Right renal pelvis (tissue), 4 donors: ENCODE measurements at regions not wholly inside any gene's neighbourhood (a gene's known extent, or its start where the extent isn't known, plus 50 kb on each side); places are given as distances from the start of the nearest gene placed in this dataset.

Experiments
- DNase-seq, 4 donors: peaks; one replicate each; pipeline ENCODE4 v3.0.0-alpha.2; 2013; ENCODE audit warnings: low read depth in 4 of 4, low spot score in 3 of 4, missing footprints in 1 of 4

GRCh38 chr12:85504164-85504563 is 224.1 kb downstream of the ALX1 start:
- no peak for DNase-seq

GRCh38 chr12:85504624-85505023 is 224.6 kb downstream of the ALX1 start:
- no peak for DNase-seq

GRCh38 chr12:85507456-85507855 is 227.4 kb downstream of the ALX1 start:
- DNase-seq = no peak

DNA sequence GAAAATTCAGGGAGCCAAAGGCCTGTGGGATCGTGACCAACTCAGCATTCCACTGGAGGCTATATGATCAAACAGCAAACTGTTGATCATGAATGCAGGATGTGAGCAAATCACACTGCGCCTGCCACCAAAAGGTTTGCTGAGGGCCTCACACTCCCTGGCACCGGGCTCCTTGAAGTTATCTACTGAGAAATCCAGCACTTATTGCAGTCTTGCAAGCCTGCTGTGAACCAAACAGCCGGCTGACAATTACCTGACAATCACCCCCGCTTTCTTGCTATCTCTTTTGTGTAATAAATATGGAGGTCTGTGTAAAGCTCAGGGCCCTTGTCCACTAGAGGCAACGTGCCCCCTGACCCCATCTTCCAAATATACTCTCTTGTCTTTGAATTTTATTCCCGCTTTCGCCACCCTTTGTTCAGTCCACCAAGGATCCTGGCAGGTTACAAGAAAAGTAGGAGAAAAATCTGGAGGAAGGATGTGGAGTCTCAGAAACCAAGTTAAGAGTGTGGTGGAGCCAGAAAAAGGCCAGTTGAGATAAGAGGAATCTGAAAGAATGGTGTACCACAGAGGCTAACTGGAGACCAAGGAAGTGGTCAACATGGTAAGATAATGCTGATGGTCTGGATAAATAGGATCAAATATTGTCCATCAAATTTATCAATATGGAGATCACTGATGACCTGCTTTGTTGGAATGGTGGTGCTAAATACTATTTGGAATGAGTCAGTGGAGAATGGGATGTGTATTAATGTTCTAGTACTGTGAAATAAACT is 229.2 kb downstream of the ALX1 start:
- no peak for DNase-seq

DNA sequence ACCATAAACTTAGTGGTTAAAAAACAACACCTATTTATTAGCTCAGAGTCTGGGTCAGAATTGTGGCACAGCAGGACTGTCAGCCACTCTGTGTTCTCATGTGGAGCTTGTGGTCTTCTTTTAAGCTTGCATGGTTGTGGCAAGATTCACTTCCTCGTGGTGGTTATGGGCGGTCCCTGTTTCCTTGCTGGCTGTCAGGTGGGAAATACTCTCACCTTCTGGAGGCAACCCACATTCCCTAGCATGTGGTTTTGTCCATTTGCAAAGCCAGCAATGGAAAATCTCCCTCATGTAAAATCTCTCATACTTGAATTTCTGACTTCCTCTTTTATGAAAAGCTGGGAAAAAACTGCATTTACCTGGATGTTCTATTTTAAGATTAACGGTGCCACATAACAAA is 229.8 kb downstream of the ALX1 start:
- no peak for DNase-seq

GRCh38 chr12:85516039-85516438 is 236.0 kb downstream of the ALX1 start:
- DNase-seq = no peak

DNA sequence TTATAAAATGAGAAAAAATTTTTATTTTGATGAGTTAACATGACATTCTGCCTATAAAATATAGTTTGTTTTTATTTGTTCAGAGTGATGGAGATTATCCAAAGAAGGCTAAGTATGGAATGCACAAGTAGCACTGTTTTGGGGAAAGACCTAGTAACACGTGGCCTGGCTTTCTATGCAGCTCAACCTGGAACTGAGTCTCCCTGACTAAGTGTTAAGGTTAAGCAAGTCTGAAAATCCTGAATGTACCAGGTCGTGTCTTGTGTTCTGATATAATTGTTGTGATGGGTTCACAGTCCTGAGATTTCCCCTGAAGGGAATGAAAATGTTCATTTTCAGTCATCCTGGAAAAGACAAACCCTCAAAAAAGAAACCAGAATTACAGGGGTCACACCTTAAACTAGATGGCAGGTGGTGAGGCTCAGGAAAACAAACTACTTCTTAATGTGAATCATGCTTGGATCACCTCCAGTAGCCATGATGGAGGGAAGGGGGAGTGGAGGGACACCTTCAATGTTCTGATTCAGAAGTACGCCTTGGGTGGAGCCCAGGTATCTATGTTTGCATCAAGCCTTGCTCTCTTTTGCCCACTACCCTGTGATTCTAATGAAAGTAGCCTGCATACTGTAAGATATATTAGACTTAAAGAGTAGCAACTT is 236.8 kb downstream of the ALX1 start:
- no peak for DNase-seq

DNA sequence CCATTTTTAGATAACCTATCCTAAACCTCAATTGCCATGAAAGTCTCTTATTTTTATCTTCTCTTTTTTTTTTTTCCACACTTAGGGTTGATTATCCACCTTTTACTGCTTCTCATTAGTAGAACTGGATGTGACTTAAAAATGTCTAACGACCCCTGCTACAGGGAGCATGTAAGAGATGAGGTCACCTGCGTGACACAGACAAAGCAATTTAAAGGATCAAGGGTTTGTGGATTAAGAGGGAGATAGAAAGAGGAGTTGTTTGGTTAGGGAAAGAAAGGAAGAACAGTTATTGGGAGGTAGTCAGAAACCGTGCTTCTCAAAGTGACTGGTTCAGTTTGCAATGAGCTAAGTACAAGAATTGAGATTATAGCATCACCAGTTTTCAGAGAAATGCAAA is 239.1 kb downstream of the ALX1 start:
- no peak for DNase-seq

GRCh38 chr12:85523197-85523596 is 243.2 kb downstream of the ALX1 start:
- no peak for DNase-seq

DNA sequence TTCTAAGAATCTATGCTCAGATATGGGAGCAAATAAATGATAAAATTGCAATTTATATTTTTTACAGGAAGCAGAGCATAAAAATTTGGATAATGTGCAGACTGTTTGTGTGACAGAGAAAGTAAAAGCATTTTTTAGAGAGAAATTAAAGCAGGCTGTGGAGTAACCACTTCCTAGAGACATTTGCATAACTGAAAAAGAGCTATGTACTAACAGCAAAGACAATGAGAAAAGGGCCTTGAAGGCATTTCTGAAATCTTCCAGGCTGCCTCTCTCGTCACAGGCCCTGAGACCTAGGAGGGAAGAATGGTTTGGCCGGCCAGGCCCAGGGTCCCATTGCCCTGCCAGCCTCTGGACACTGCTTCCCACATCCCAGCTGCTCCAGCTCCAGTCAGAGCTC is 247.2 kb downstream of the ALX1 start:
- no peak for DNase-seq

DNA sequence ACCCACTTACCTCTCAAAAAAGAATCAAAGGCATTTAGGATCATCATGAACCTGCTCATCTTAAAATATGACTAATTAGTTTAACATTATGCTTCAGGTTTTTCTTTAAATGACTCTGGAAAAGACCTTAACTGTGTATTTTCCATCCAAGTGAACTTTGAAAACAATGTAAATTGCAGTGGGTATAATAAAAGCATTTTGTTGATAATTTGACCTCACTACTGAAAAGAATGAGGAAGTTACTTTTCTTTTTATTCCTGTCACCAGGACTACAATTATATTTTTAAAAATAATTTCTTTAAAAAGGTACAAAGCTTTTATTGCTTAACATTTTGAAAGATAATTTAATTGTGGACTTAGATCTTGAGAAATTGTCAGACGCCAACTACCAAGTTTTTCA is 249.9 kb downstream of the ALX1 start:
- no peak for DNase-seq

- no peak for DNase-seq
These were observed 250.4 kb downstream of the ALX1 start for GRCh38 chr12:85530456-85530855.

- DNase-seq = no peak
These were observed 251.3 kb downstream of the ALX1 start for GRCh38 chr12:85531341-85531740.

GRCh38 chr12:85549640-85550039 is 269.6 kb downstream of the ALX1 start:
- DNase-seq = no peak

DNA sequence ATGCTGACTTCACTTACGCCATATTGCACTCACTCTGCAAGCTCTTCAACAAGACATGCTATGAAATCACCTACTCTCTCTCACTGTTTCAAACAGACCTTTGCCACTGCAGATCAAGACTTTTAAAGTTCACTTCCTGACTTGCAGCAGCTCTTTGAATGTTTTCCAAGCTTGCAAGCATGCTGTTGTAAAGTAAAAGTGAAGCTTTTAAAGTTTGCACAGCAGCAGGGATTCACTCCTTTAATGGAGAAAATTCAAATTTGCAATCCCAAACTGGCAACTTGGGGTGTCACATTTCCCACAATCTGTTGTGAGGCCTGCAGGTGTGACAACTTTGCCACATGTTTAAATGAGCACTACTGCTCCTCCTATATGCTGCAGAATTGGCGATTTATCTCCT is 270.9 kb downstream of the ALX1 start:
- DNase-seq = no peak

DNA sequence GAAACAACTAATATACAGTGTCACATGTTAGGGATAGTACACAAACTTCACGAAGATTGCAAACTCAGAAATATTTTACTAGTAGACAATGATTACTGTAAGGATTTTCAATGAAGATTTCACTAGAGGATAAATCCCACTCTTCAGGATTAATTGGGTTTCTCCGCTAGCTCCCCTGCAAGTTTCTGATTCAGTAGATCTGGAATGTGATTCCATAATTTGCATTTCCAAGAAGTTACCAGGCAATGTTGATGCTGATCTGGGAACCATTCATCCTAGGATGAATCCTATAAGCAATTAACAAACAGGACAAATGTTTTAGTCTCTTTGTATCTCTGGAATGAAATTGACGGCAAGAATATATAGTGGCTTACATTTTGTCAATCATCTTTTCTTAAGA is 272.4 kb downstream of the ALX1 start:
- DNase-seq = no peak

GRCh38 chr12:85557850-85558249 is 277.8 kb downstream of the ALX1 start:
- DNase-seq = no peak

DNA sequence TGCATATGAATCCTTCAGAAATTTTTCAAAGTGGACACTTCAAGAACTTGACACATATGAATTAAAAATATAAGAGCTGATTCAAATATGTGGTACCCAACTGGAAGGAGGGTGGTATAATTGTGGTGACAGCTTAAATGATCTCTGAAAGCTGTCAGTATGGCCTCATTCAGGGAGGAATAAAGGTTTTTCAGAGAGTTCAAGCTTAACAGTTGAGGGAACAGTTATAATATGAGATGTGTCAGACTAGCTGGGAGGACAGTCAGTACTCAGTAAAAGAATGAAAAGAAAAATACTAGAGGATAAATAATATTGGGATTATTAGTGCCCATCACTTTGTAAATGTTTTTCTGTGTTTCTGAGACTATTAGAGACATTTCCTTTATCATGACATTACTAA is 277.5 kb downstream of the RASSF9 start:
- DNase-seq = no peak

- DNase-seq = no peak
These were observed 277.1 kb downstream of the RASSF9 start for GRCh38 chr12:85559127-85559526.

- no peak for DNase-seq
These were observed 276.7 kb downstream of the RASSF9 start for GRCh38 chr12:85559536-85559935.

GRCh38 chr12:85562765-85563164 is 273.4 kb downstream of the RASSF9 start:
- no peak for DNase-seq

GRCh38 chr12:85564786-85565185 is 271.4 kb downstream of the RASSF9 start:
- DNase-seq = no peak
